Effector memory CD8-positive, alpha-beta T cell (primary cell): ENCODE measurements at regions not wholly inside any gene's neighbourhood (a gene's known extent, or its start where the extent isn't known, plus 50 kb on each side); places are given as distances from the start of the nearest gene placed in this dataset.

Experiments used
- ATAC-seq: fragments of 150-1000 bp; cut with Tn5 transposase; replicated peaks from 2 replicates; pipeline ENCODE4 v1.10.0; 2021; ENCODE audit warnings: mild to moderate bottlenecking, moderate library complexity
- DNase-seq, 3 experiments: peaks; one replicate each; pipeline ENCODE4 v3.0.0; 2021
- H3K27ac Mint-ChIP-seq, 2 donors: one replicate each; pipeline ENCODE4 v1.8.0; 2022; ENCODE audit warnings: mild to moderate bottlenecking in 2 of 2, mixed read lengths in 2 of 2, moderate library complexity in 2 of 2
- H3K27me3 Mint-ChIP-seq, 2 donors: one replicate each; pipeline ENCODE4 v1.8.0; 2022; ENCODE audit warnings: mixed read lengths in 2 of 2
- H3K36me3 Mint-ChIP-seq: one replicate; pipeline ENCODE4 v1.8.0; 2022; ENCODE audit warnings: mild to moderate bottlenecking, moderate library complexity, mixed read lengths; ENCODE audit not compliant: insufficient read depth
- H3K4me1 Mint-ChIP-seq, 2 donors: one replicate each; pipeline ENCODE4 v1.8.0; 2022; ENCODE audit warnings: low read depth in 2 of 2, mixed read lengths in 2 of 2
- H3K4me3 Mint-ChIP-seq, 2 donors: one replicate each; pipeline ENCODE4 v1.8.0; 2022; ENCODE audit warnings: mild to moderate bottlenecking in 2 of 2, mixed read lengths in 2 of 2, moderate library complexity in 2 of 2
- H3K9me3 Mint-ChIP-seq, 2 donors: one replicate each; pipeline ENCODE4 v1.8.0; 2022; ENCODE audit warnings: mixed read lengths in 2 of 2

- DNase-seq (no peak), ATAC-seq (no peak)
- peaks cover 8 to 61% of the 10 kb centered on the region in 2 donors for H3K27me3 Mint-ChIP-seq
- H3K4me1 Mint-ChIP-seq, result peaks cover 8 to 15% of the 10 kb centered on the region in 2 donors
- H3K36me3 Mint-ChIP-seq, result no peaks in the 10 kb centered on the region
- H3K27ac Mint-ChIP-seq, result no peak overlapping the region
- no peak overlapping the region for H3K4me3 Mint-ChIP-seq
- no peaks in the 10 kb centered on the region for H3K9me3 Mint-ChIP-seq
Measured at GRCh38 chr21:41668051-41668541, 98.8 kb downstream of the RIPK4 start.

- no peaks in the 10 kb centered on the region for H3K9me3 Mint-ChIP-seq
- H3K4me1 Mint-ChIP-seq, result peaks cover 8 to 12% of the 10 kb centered on the region in 2 donors
- no peak for ATAC-seq
- no peak overlapping the region for H3K4me3 Mint-ChIP-seq
- no peak overlapping the region for H3K27ac Mint-ChIP-seq
- H3K27me3 Mint-ChIP-seq, result peaks cover 8 to 70% of the 10 kb centered on the region in 2 donors
- no peak for DNase-seq
- no peaks in the 10 kb centered on the region for H3K36me3 Mint-ChIP-seq
Measured at GRCh38 chr21:41667136-41667535, 99.7 kb downstream of the RIPK4 start.

- no peak for ATAC-seq
- Mint-ChIP-seq H3K4me1 (peaks cover 4 to 8% of the 10 kb centered on the region in 2 donors), H3K27ac (no peak overlapping the region), H3K27me3 (peaks cover 8 to 70% of the 10 kb centered on the region in 2 donors), H3K4me3 (no peak overlapping the region), H3K9me3 (no peaks in the 10 kb centered on the region), H3K36me3 (no peaks in the 10 kb centered on the region)
- no peak for DNase-seq
Measured at GRCh38 chr21:41666641-41667081, 100.2 kb downstream of the RIPK4 start.

GRCh38 chr21:41665766-41666595, 100.9 kb downstream of the RIPK4 start:
- DNase-seq, result no peak
- Mint-ChIP-seq H3K4me3 (no peak overlapping the region), H3K27ac (no peak overlapping the region), H3K4me1 (peaks cover 0 to 1% of the 10 kb centered on the region in 2 donors), H3K27me3 (peaks cover 8 to 66% of the 10 kb centered on the region in 2 donors), H3K9me3 (no peaks in the 10 kb centered on the region), H3K36me3 (no peaks in the 10 kb centered on the region)
- no peak for ATAC-seq

- H3K9me3 Mint-ChIP-seq, result no peaks in the 10 kb centered on the region
- no peak for ATAC-seq
- no peaks in the 10 kb centered on the region for H3K4me1 Mint-ChIP-seq
- no peaks in the 10 kb centered on the region for H3K36me3 Mint-ChIP-seq
- no peak overlapping the region for H3K4me3 Mint-ChIP-seq
- no peak for DNase-seq
- H3K27me3 Mint-ChIP-seq, result peaks cover 8 to 66% of the 10 kb centered on the region in 2 donors
- H3K27ac Mint-ChIP-seq, result no peak overlapping the region
Measured at GRCh38 chr21:41664881-41665765, 101.7 kb downstream of the RIPK4 start.

GRCh38 chr21:41663805-41664788, 102.8 kb downstream of the RIPK4 start:
- Mint-ChIP-seq H3K4me1 (no peaks in the 10 kb centered on the region), H3K4me3 (no peak overlapping the region), H3K9me3 (no peaks in the 10 kb centered on the region), H3K36me3 (no peaks in the 10 kb centered on the region), H3K27ac (no peak overlapping the region), H3K27me3 (peaks cover 14 to 60% of the 10 kb centered on the region in 2 donors)
- DNase-seq (no peak), ATAC-seq (no peak)

GRCh38 chr21:41662761-41663160, 104.1 kb downstream of the RIPK4 start:
- DNase-seq, result no peak
- no peak overlapping the region for H3K4me3 Mint-ChIP-seq
- peaks cover 14 to 59% of the 10 kb centered on the region in 2 donors for H3K27me3 Mint-ChIP-seq
- H3K36me3 Mint-ChIP-seq, result no peaks in the 10 kb centered on the region
- no peak for ATAC-seq
- no peak overlapping the region for H3K27ac Mint-ChIP-seq
- no peaks in the 10 kb centered on the region for H3K9me3 Mint-ChIP-seq
- H3K4me1 Mint-ChIP-seq, result no peaks in the 10 kb centered on the region

- Mint-ChIP-seq H3K9me3 (no peaks in the 10 kb centered on the region), H3K4me1 (no peaks in the 10 kb centered on the region), H3K36me3 (no peaks in the 10 kb centered on the region), H3K27ac (no peak overlapping the region), H3K27me3 (peaks cover 20 to 64% of the 10 kb centered on the region in 2 donors), H3K4me3 (no peak overlapping the region)
- DNase-seq (no peak), ATAC-seq (no peak)
Measured at GRCh38 chr21:41662161-41662560, 104.7 kb downstream of the RIPK4 start.

GRCh38 chr21:41660748-41661147, 106.1 kb downstream of the RIPK4 start:
- no peaks in the 10 kb centered on the region for H3K9me3 Mint-ChIP-seq
- no peaks in the 10 kb centered on the region for H3K36me3 Mint-ChIP-seq
- no peak overlapping the region for H3K27ac Mint-ChIP-seq
- no peak for ATAC-seq
- H3K4me1 Mint-ChIP-seq, result no peaks in the 10 kb centered on the region
- DNase-seq, result no peak
- H3K4me3 Mint-ChIP-seq, result no peak overlapping the region
- peaks cover 30 to 61% of the 10 kb centered on the region in 2 donors for H3K27me3 Mint-ChIP-seq

GRCh38 chr21:41659791-41660560, 106.9 kb downstream of the RIPK4 start:
- Mint-ChIP-seq H3K9me3 (no peaks in the 10 kb centered on the region), H3K27ac (no peak overlapping the region), H3K27me3 (peaks cover 36 to 60% of the 10 kb centered on the region in 2 donors), H3K4me1 (no peaks in the 10 kb centered on the region), H3K4me3 (no peak overlapping the region), H3K36me3 (no peaks in the 10 kb centered on the region)
- DNase-seq, result no peak
- ATAC-seq, result no peak

- H3K27me3 Mint-ChIP-seq, result peaks cover 45 to 55% of the 10 kb centered on the region in 2 donors
- no peaks in the 10 kb centered on the region for H3K36me3 Mint-ChIP-seq
- H3K4me1 Mint-ChIP-seq, result no peaks in the 10 kb centered on the region
- no peak for ATAC-seq
- H3K9me3 Mint-ChIP-seq, result no peaks in the 10 kb centered on the region
- H3K27ac Mint-ChIP-seq, result no peak overlapping the region
- DNase-seq, result no peak
- no peak overlapping the region for H3K4me3 Mint-ChIP-seq
Measured at GRCh38 chr21:41656946-41657525, 109.8 kb downstream of the RIPK4 start.

GRCh38 chr21:41655259-41655658, 111.6 kb downstream of the RIPK4 start:
- peaks cover 45 to 54% of the 10 kb centered on the region in 2 donors for H3K27me3 Mint-ChIP-seq

More at GRCh38 chr21:41655259-41655658, 111.6 kb downstream of the RIPK4 start:
- no peaks in the 10 kb centered on the region for H3K4me1 Mint-ChIP-seq
- ATAC-seq (no peak), DNase-seq (no peak)
- no peaks in the 10 kb centered on the region for H3K36me3 Mint-ChIP-seq
- H3K9me3 Mint-ChIP-seq, result no peaks in the 10 kb centered on the region
- H3K27ac Mint-ChIP-seq, result no peak overlapping the region
- H3K4me3 Mint-ChIP-seq, result no peak overlapping the region
